ENCODE measurements at regions not wholly inside any gene's neighbourhood (a gene's known extent, or its start where the extent isn't known, plus 50 kb on each side); places are given as distances from the start of the nearest gene placed in this dataset.

GRCh38 chr12:45122768-45123380 lies 72.0 kb upstream of the DBX2 start:
- dilution Hi-C loops (cut with MboI; ENCODE audit: extremely low pct_ligation_motif_present, low sequenced_read_pairs) = no loop called here
- Histone ChIP-seq H3K4me2 (ENCODE audit: control insufficient read depth, extremely low read depth, insufficient read depth, low read depth, low read length) (no peak overlapping the region), H3K9me3 (ENCODE audit: control insufficient read depth, low read depth, low read length) (no peaks in the 10 kb centered on the region), H4K20me1 (ENCODE audit: control insufficient read depth, extremely low read depth, insufficient read depth, low read length) (no peaks in the 10 kb centered on the region), H3K4me3 (ENCODE audit: control insufficient read depth in 2 of 3, extremely low read depth in 1 of 3, insufficient read depth in 2 of 3, low read depth in 1 of 3, low read length in 3 of 3) (no peak overlapping the region), H2AFZ (ENCODE audit: control insufficient read depth, low read length) (no peak overlapping the region), H3K27ac (ENCODE audit: control insufficient read depth, insufficient read depth, low read length) (no peak overlapping the region), H3K79me2 (ENCODE audit: control insufficient read depth, insufficient read depth, low read length) (no peaks in the 10 kb centered on the region), H3K9ac (ENCODE audit: control insufficient read depth, extremely low read depth, insufficient read depth, low read length) (no peak overlapping the region), H3K36me3 (ENCODE audit: control insufficient read depth in 2 of 2, extremely low read depth in 1 of 2, insufficient read depth in 2 of 2, low read length in 2 of 2) (no peaks in the 10 kb centered on the region), H3K4me1 (ENCODE audit: control insufficient read depth, extremely low read depth, insufficient read depth, low read length) (no peaks in the 10 kb centered on the region), H3K27me3 (ENCODE audit: control insufficient read depth, extremely low read depth, insufficient read depth, low read length) (no peaks in the 10 kb centered on the region), H3K9me1 (ENCODE audit: control insufficient read depth, extremely low read depth, insufficient read depth, low read length) (no peaks in the 10 kb centered on the region)
- TF ChIP-seq EZH2 (IDR thresholded peaks at IDR 0.05; ENCODE audit: low read length) = no peak
- TF ChIP-seq CTCF (optimal IDR thresholded peaks at IDR 0.05 in 1 of 3, IDR thresholded peaks at IDR 0.05 in 1 of 3, conservative IDR thresholded peaks at IDR 0.05 in 1 of 3; ENCODE audit: extremely low read depth in 1 of 3, insufficient read depth in 2 of 3, low read length in 3 of 3) = peak; percentile 40 to 58 (median 48)
- FAIRE-seq = no peak
- no peak for DNase-seq (ENCODE audit: low read depth, low spot score)

DNA sequence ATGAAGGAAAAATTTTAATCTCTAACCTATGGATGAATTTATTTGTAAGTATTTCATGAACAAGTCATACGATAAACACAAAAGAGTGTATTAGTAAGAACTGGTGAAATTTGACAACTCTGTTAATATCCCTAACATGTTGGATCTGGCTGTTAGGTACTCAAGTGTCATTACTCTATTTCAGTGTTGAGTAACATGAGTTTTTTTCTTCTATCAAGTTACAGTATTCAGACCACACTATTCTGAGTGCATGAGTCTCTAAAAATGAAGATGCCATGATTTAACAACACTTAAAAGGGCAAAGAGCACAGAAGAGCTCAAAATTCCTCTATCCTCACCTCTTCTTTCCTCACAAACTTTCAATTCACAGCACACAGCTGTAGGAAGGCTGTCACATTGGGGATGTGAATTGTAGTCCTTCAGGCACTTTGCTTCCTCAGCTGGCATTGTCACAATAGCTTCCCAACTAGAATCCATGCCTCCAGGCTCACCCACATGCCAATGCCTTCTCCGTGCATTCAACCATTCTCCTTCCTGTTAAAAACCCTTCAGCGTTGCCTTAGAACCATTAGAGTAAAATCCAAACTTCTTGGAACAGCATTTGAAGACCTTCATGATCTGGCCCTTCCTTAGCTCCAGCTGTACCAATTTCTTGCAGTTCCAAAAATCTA lies 73.7 kb upstream of the DBX2 start:
- no peaks in the 10 kb centered on the region for H4K20me1 ChIP-seq (ENCODE audit: control insufficient read depth, extremely low read depth, insufficient read depth, low read length)
- no peak overlapping the region for H3K27ac ChIP-seq (ENCODE audit: control insufficient read depth, insufficient read depth, low read length)
- no peak overlapping the region for H3K4me3 ChIP-seq (ENCODE audit: control insufficient read depth in 2 of 3, extremely low read depth in 1 of 3, insufficient read depth in 2 of 3, low read depth in 1 of 3, low read length in 3 of 3)
- H3K4me2 ChIP-seq (ENCODE audit: control insufficient read depth, extremely low read depth, insufficient read depth, low read depth, low read length) = no peak overlapping the region
- no peaks in the 10 kb centered on the region for H3K36me3 ChIP-seq (ENCODE audit: control insufficient read depth in 2 of 2, extremely low read depth in 1 of 2, insufficient read depth in 2 of 2, low read length in 2 of 2)
- H3K27me3 ChIP-seq (ENCODE audit: control insufficient read depth, extremely low read depth, insufficient read depth, low read length) = no peaks in the 10 kb centered on the region
- no peaks in the 10 kb centered on the region for H3K79me2 ChIP-seq (ENCODE audit: control insufficient read depth, insufficient read depth, low read length)
- H2AFZ ChIP-seq (ENCODE audit: control insufficient read depth, low read length) = no peak overlapping the region
- H3K9me3 ChIP-seq (ENCODE audit: control insufficient read depth, low read depth, low read length) = no peaks in the 10 kb centered on the region
- H3K4me1 ChIP-seq (ENCODE audit: control insufficient read depth, extremely low read depth, insufficient read depth, low read length) = no peaks in the 10 kb centered on the region
- H3K9me1 ChIP-seq (ENCODE audit: control insufficient read depth, extremely low read depth, insufficient read depth, low read length) = no peaks in the 10 kb centered on the region
- dilution Hi-C loops (cut with MboI; ENCODE audit: extremely low pct_ligation_motif_present, low sequenced_read_pairs) = no loop called here
- FAIRE-seq (no peak), DNase-seq (ENCODE audit: low read depth, low spot score) (no peak)
- TF ChIP-seq EZH2 (IDR thresholded peaks at IDR 0.05; ENCODE audit: low read length) = no peak
- no peak for TF ChIP-seq CTCF (optimal IDR thresholded peaks at IDR 0.05 in 1 of 3, IDR thresholded peaks at IDR 0.05 in 1 of 3, conservative IDR thresholded peaks at IDR 0.05 in 1 of 3; ENCODE audit: extremely low read depth in 1 of 3, insufficient read depth in 2 of 3, low read length in 3 of 3)
- H3K9ac ChIP-seq (ENCODE audit: control insufficient read depth, extremely low read depth, insufficient read depth, low read length) = no peak overlapping the region
